Dedifferentiated amniotic fluid mesenchymal stem cell (primary cell): ENCODE measurements at regions not wholly inside any gene's neighbourhood (a gene's known extent, or its start where the extent isn't known, plus 50 kb on each side); places are given as distances from the start of the nearest gene placed in this dataset.

Experiments
- DNase-seq: peaks from one replicate; pipeline ENCODE4 v3.0.0-alpha.2; 2016; ENCODE audit errors: extremely low spot score

- DNase-seq = no peak
Measured at GRCh38 chr13:74202129-74202813, 68.1 kb upstream of the KLF12 start.

GRCh38 chr13:74201530-74201929, 67.3 kb upstream of the KLF12 start:
- no peak for DNase-seq

GRCh38 chr13:74200081-74200480, 65.9 kb upstream of the KLF12 start:
- no peak for DNase-seq

GRCh38 chr13:74197677-74198429, 63.6 kb upstream of the KLF12 start:
- no peak for DNase-seq

- DNase-seq = no peak
Measured at GRCh38 chr13:74194846-74195245, 60.6 kb upstream of the KLF12 start.

- no peak for DNase-seq
Measured at GRCh38 chr13:74193391-74193790, 59.2 kb upstream of the KLF12 start.

- no peak for DNase-seq
Measured at GRCh38 chr13:74191410-74191809, 57.2 kb upstream of the KLF12 start.

- DNase-seq = no peak
Measured at GRCh38 chr13:74190999-74191398, 56.8 kb upstream of the KLF12 start.

- no peak for DNase-seq
Measured at GRCh38 chr13:74187564-74187963, 53.4 kb upstream of the KLF12 start.

GRCh38 chr13:74184283-74184682, 50.1 kb upstream of the KLF12 start:
- DNase-seq = no peak
